Dedifferentiated amniotic fluid mesenchymal stem cell (primary cell): ENCODE measurements at regions not wholly inside any gene's neighbourhood (a gene's known extent, or its start where the extent isn't known, plus 50 kb on each side); places are given as distances from the start of the nearest gene placed in this dataset.

ENCODE experiments used
- DNase-seq: peaks from one replicate; pipeline ENCODE4 v3.0.0-alpha.2; 2016; ENCODE audit errors: extremely low spot score

DNA sequence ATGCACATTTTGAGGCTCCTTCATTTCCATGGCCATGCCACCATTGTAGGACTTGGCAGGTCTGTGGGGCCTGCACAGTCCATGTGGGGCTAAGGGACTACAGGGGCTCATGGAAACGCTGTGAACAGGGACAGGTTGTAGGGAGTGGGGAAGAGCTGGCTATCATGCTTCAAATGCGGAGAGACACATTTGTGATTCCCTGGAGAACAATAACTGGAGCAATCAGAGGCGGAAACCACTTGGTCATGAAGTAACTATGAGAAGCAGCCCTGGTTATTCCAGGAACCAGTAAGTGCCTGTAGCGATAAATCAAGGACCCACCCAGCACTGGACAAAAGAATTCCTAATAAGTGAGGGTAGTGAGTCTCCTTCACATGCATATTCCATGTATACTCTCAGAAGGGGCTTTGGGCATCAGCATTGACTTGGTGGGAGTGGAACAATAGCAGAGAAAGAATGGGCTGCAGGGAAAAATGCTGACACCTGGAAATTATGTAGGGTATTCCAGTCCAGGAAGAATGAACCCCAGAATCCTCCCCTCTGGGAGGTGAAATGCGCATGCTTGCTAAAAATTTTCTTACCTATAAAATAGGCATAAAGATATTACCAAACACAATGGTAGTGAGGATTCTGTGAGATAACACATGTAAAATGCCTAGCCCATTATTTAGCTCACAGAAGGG is 251.4 kb upstream of the ROPN1 start:
- no peak for DNase-seq

DNA sequence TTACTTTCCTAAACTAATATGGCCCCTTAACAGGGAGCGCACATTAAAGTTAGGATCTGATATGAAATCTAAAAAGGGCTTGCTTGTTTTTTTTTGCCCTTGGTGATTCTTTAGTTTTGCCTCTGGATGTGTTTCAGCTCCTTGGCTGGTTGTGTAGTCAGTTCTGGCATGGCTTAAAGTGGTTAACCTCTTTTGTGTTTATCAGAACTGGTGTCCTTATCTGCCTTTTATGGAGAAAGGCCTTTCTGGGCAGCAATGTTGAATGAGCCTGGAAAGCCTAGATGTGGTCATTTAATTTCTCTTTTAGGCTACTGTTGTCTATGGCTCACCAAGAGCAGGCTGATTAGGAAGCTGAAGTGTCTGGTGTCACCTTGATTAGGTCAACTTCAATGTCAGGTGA is 254.5 kb upstream of the ROPN1 start:
- no peak for DNase-seq

DNA sequence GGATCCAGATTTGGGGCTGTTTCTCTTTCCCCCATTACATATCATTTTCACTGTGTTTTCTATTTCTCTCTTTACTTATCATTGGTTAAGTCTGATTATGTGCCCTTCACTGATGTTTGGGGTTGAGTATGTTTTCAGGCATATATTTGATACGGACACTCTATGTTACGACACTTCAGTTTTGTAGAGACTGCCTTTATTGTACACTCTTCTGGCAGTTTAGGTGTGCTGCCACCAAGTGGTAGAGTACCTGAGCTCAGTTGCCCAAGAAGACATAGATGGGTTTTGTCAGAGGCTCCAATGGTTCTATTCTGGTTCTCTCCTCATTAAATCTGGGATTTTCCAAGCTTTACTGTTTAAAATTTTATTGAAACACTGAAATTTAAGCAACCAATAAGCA is 255.0 kb upstream of the ROPN1 start:
- no peak for DNase-seq

GRCh38 chr3:124248471-124249028 is 256.6 kb upstream of the ROPN1 start:
- DNase-seq: peak; percentile 61

- no peak for DNase-seq
Observed at GRCh38 chr3:124249038-124249437, 257.1 kb upstream of the ROPN1 start.

DNA sequence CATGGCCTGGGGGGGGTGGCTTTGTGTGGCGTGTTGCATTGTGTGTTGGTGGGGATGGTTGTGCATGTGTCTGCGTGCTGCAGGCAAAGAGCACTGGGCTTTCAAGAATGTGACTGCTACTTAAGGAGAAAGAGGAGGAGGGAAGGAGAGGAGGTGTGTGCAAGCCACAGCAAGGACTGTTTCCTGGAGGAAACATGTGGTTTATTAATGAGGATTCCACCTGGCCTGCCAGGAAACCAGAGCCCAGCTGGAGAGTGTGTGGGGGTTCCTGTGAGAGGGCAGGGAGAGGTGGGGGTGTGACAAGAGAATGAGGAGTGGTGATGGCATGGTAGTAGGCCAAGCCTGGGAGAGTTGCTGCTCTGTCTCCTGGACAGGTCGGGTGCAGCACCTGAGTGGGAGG is 258.1 kb upstream of the ROPN1 start:
- DNase-seq: no peak

- DNase-seq: no peak
Observed at GRCh38 chr3:124256156-124256555, 264.2 kb upstream of the ROPN1 start.

DNA sequence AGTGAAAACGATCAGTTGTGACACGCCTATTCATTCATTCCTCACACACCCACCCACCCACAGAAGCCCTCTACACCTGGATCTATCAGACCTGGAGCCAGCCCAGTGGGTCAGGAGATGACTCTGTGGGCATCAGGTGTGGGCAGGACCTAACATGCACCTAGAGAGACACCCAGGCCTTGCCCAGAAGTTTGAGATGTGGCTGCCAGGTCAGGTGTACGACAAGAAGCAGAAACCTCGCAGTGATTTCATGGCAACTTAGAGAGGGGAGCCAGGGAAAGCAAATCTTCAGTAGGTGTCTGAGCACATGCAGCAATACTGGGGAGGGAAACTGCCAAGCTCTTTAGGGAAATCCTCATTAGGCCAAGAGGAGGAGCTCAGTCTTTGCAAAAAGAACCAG is 264.7 kb upstream of the ROPN1 start:
- DNase-seq: no peak

GRCh38 chr3:124257336-124257864 is 265.5 kb upstream of the ROPN1 start:
- no peak for DNase-seq

DNA sequence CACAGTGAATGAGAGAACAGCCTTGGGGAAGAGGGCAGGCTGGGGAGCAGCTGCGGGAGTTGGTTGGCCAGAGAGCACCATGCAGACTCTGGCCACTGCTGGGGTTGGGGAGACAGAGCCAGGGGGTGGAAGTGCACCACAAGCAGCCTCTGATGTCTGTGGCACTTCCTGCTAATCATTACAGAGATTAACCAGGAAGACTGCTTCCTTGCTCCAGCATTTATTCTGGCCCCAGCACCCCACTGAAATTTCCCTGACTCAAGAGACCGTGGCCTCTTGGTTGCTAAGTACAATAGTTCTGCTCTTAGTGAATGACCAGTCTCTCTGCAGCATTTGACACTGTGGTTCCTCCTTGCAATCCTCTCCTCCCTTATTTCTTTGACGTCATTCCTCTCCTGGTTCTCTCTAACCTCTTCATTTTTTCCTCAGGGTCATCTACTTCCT is 266.2 kb upstream of the ROPN1 start:
- no peak for DNase-seq

DNA sequence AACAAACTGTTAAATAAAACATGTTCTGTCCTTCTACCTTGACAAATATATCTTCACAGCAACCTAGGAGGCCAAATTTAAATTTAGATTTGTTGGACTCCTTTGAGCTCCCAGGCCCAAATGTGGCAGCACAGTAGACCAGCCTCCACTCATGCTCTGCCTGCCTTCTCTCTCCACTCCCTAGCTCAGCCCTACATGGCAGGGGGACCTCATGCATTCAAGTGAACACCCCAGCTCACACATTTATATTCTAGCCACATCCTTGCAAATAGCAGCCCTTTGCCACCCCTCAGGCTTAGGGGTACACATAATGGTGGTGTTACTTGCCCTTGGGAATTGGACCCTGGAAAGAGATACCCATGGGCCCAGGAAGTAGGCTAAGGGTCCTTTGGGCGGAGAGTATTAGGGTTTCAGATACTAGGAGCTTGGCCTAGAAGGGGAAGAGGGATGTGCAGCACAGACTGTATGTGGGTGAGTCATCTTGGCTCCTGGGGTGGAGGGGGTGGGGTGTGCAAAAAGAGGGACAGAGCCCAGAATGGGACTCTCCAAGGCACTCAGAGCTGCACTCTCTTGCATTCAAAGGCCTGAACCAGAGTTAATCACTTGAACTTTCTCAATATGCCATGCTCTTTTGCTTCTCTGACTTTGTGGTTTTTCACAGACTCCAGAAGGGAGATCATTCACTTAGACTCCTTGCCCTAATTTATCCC is 268.4 kb upstream of the ROPN1 start:
- DNase-seq: peak; percentile 58

GRCh38 chr3:124261306-124261705 is 269.4 kb upstream of the ROPN1 start:
- DNase-seq: no peak

DNA sequence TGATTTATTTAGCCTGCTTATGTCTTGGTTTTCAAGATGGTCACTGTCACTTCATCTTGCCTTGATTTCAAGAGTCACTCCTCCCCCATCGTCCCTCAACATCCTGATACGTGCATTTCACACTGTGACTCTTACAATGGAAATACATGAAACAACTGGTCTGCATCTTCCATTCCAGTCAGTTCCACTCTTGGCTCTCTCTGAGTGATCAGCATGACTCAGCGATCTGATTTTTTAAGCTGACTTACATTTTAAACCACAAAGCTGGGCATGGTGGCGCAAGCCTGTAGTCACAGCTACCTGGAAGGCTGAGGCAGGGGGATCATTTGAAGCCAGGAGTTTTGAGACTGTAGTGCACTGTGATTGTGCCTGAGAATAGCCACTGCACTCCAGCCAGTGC is 271.2 kb upstream of the ROPN1 start:
- DNase-seq: peak; percentile 85

GRCh38 chr3:124264346-124264745 is 272.4 kb upstream of the ROPN1 start:
- no peak for DNase-seq

- DNase-seq: no peak
Observed at GRCh38 chr3:124266487-124266886, 274.6 kb upstream of the ROPN1 start.

- DNase-seq: no peak
Observed at GRCh38 chr3:124267406-124267805, 275.5 kb upstream of the ROPN1 start.

- DNase-seq: no peak
Observed at GRCh38 chr3:124268355-124268754, 276.4 kb upstream of the ROPN1 start.

- DNase-seq: no peak
Observed at GRCh38 chr3:124269619-124270018, 277.7 kb upstream of the ROPN1 start.

DNA sequence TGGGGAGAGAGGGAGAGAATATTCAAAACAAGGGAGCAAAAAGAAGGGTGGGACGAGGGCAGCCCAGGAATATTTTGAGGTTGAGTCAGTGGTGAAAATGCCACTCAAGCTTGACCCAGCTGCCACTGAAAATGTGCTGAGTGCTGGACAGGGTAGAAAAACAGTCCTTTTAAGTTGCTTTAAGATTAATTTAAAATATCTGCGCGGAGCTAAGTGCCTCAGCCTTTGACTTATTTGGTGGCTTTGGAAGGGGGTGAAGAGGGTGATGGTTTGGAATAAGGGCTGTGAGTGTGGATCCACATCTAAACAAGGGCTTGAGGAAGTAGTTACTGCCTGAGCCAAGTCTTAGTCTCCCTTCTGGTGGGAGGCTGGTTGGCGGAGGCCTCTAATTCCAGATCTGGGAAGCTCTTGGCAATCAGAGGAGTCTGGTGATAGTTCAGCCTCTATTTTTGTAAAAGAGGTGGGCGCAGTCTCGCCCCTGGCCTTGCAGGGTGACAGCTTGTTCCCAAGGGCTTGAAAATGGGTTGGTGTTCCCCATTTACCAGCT is 280.8 kb upstream of the ROPN1 start:
- peak; percentile 35 for DNase-seq

DNA sequence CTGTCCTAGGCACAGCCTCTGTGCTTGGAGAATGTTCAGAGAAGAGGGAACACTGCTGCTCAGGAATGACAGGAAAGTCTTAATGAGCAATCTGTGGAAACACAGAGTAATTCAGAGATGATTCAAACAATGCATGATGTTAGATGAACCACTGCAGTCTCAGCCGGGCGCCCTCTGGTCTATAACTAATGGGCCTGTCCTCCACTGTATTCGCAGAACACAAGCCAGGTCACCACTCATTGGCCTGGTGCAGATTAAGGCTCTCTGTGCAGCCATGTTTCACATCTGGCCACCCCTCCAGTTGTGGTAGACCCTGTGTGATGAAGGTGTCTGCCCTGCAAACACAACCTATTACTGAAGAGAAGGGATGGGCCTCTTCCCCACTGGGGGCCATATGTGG is 281.7 kb upstream of the ROPN1 start:
- no peak for DNase-seq

DNA sequence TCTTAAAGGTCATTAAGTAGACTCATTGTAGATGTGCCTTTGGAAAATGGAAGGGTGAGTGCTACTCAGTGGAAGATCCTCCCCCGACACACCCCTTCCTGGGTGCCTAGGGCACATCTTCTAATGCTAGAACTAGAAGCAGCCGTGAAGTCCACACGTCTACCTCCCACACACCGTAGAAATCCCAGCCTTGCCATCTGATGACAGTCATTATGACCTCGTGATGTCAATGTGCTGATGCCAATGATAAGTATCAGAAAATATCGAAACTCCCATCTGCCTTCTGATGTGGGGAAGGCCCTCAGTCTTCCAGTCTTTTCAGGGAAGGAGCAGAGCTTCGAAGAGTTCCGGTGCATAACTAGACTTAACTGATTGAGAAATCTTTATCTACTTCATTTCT is 282.1 kb upstream of the ROPN1 start:
- DNase-seq: no peak

- DNase-seq: no peak
Observed at GRCh38 chr3:124275412-124275811, 283.5 kb upstream of the ROPN1 start.

DNA sequence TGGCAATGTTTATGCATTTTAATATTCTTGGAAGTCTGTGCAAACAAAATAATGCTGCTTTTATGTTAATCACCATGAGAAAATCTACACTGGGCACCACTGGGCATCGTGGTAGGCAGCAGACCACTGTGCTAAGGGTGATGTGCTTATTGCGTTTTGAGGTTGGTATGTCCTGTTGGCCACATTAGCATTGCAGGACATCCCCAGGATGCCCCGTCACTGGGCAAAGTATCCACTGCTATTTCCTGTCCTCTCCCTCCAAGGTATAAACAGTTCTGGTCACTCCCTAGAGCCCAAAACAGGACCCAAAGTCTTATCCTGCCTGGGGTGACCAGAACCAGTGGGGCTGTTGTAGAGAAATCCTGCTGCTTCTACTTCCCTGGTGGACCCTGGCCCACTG is 284.2 kb upstream of the ROPN1 start:
- DNase-seq: no peak
